MM.1S (cell line): ENCODE measurements at regions not wholly inside any gene's neighbourhood (a gene's known extent, or its start where the extent isn't known, plus 50 kb on each side); places are given as distances from the start of the nearest gene placed in this dataset.

Experiments
- CTCF ChIP-seq: fragments of 300-600 bp; sonication (generic); IDR thresholded peaks from 2 replicates; pipeline ENCODE4 v1.5.1; 2016; ENCODE audit warnings: antibody characterized with exemption, low read length, mixed read lengths
- EZH2phosphoT487 ChIP-seq: fragments of 300-600 bp; sonication (generic); IDR thresholded peaks from 2 replicates; pipeline ENCODE4 v1.6.1; 2018; ENCODE audit warnings: antibody characterized with exemption, low read length

GRCh38 chr1:194331758-194332157, 1145.3 kb upstream of the B3GALT2 start:
- TF ChIP-seq CTCF = no peak
- TF ChIP-seq EZH2phosphoT487 = no peak
